ENCODE measurements at regions not wholly inside any gene's neighbourhood (a gene's known extent, or its start where the extent isn't known, plus 50 kb on each side); places are given as distances from the start of the nearest gene placed in this dataset.

- CTCF ChIA-PET (ENCODE audit: low intra/inter-chr PET ratio, low total read pairs), result interaction anchor here (0.8 kb wide), 1 partner anchor 109 kb away, joined by 6 read pairs; no protein-coding TSS in a partner anchor
- Histone ChIP-seq H3K79me2 (ENCODE audit: insufficient read depth, low read length) (peaks cover 30% of the 10 kb centered on the region), H3K4me3 (replicated peaks in 1 of 3; ENCODE audit: insufficient read depth in 1 of 3, low read depth in 2 of 3, low read length in 3 of 3) (peak overlapping the region; percentile 53 to 76 (median 68); a peak in 5 of 6 replicates), H3K4me2 (ENCODE audit: low read depth, low read length) (peak overlapping the region; percentile 98), H3K4me1 (ENCODE audit: insufficient read depth, low read length) (peaks cover 52% of the 10 kb centered on the region), H2AFZ (ENCODE audit: low read length) (no peak overlapping the region), H3K36me3 (replicated peaks in 1 of 2; ENCODE audit: control insufficient read depth in 1 of 2, insufficient read depth in 2 of 2, low read length in 2 of 2) (no peaks in the 10 kb centered on the region), H3K27ac (ENCODE audit: extremely low read length, insufficient read depth, low read length) (peak overlapping the region; percentile 98), H3K9me3 (ENCODE audit: low read length) (no peaks in the 10 kb centered on the region), H4K20me1 (ENCODE audit: insufficient read depth, low read length) (no peaks in the 10 kb centered on the region), H3K27me3 (ENCODE audit: control insufficient read depth in 1 of 2, insufficient read depth in 2 of 2, low read length in 2 of 2) (no peaks in the 10 kb centered on the region; a peak in 1 of 5 replicates), H3K9ac (ENCODE audit: insufficient read depth, low read depth, low read length) (peak overlapping the region; percentile 97)
- peak; percentile 10 for ATAC-seq
- intact Hi-C loops (cut with micrococcal nuclease; ENCODE audit: unreplicated experiment) (loop anchor here (1.0 kb wide), 2 partner anchors 74 to 96 kb away; no protein-coding TSS in a partner anchor), in situ Hi-C loops (cut with HindIII; ENCODE audit: extremely low pct_ligation_motif_present, low pct_unique_long_range_greater_than_20kb) (no loop called here)
- no peak for DNase-seq (ENCODE audit: low spot score)
- no TSS peak for BruUV-seq (replicated peaks)
- no peak for FAIRE-seq
- POLR2A ChIA-PET, result interaction anchor here (0.8 to 5.8 kb wide), 18 partner anchors 9 to 142 kb away, joined by 3 to 211 read pairs (median 12); partner anchors contain the start of gene CHD2
- whole genome bisulfite sequencing (ENCODE audit: low lambda C conversion rate), result under 1% methylated on average over 14 of the region's 30 CpGs
- 0 out of 2 replicates have a peak, but pooled peaks have one; percentile 8 for TF ChIP-seq SNAI1 (CRISPR knock-in tag; IDR thresholded peaks at IDR 0.05; ENCODE audit: borderline replicate concordance)
- TF ChIP-seq KDM3A (CRISPR knock-in tag; IDR thresholded peaks at IDR 0.05; ENCODE audit: low read depth), result no peak
- TF ChIP-seq POLR2AphosphoS5 (IDR thresholded peaks at IDR 0.05; ENCODE audit: low read depth, low read length), result peak; percentile 53; the same call in 1 of the 2 replicates
- peak; percentile 27; the same call in 1 of the 2 replicates for TF ChIP-seq PATZ1 (CRISPR knock-in tag; IDR thresholded peaks at IDR 0.05)
- no peak for TF ChIP-seq DDIT3 (CRISPR knock-in tag; IDR thresholded peaks at IDR 0.05)
- no peak for TF ChIP-seq CEBPZ (IDR thresholded peaks at IDR 0.05; ENCODE audit: low read length)
- no peak for TF ChIP-seq ZNF430 (CRISPR knock-in tag; IDR thresholded peaks at IDR 0.05)
- TF ChIP-seq HNRNPUL1 (IDR thresholded peaks at IDR 0.05; ENCODE audit: low read depth, low read length), result no peak
- TF ChIP-seq SP1 (IDR thresholded peaks at IDR 0.05), result no peak
- no peak for TF ChIP-seq SP1 (CRISPR knock-in tag; IDR thresholded peaks at IDR 0.05)
- TF ChIP-seq ZC3H4 (CRISPR knock-in tag; IDR thresholded peaks at IDR 0.05; ENCODE audit: borderline replicate concordance), result peak; percentile 75; the same call in 1 of the 2 replicates
- TF ChIP-seq SMARCC2 (IDR thresholded peaks at IDR 0.05), result no peak
- TF ChIP-seq EHMT2 (IDR thresholded peaks at IDR 0.05; ENCODE audit: borderline replicate concordance, low read depth, low read length), result 0 out of 2 replicates have a peak, but pooled peaks have one; percentile 1
- no peak for TF ChIP-seq POLR2AphosphoS2 (IDR thresholded peaks at IDR 0.05; ENCODE audit: low read depth, low read length)
- TF ChIP-seq POLR2G (IDR thresholded peaks at IDR 0.05; ENCODE audit: low read depth, low read length), result peak; percentile 48; the same call in 1 of the 2 replicates
- no peak for TF ChIP-seq FOXP4 (CRISPR knock-in tag; IDR thresholded peaks at IDR 0.05)
- no peak for TF ChIP-seq ZNF556 (CRISPR knock-in tag; IDR thresholded peaks at IDR 0.05; ENCODE audit: borderline replicate concordance)
- TF ChIP-seq ZNF224 (CRISPR knock-in tag; IDR thresholded peaks at IDR 0.05), result no peak
- no peak for TF ChIP-seq STAG1 (CRISPR knock-in tag; IDR thresholded peaks at IDR 0.05)
Observed at GRCh38 chr15:92808598-92809063, 91.5 kb upstream of the CHD2 start.
